IPS-18c (cell line): ENCODE measurements at regions not wholly inside any gene's neighbourhood (a gene's known extent, or its start where the extent isn't known, plus 50 kb on each side); places are given as distances from the start of the nearest gene placed in this dataset.

Source experiments
- H3K4me3 ChIP-seq: 2 replicates; pipeline ENCODE4 v1.7.0; 2013; ENCODE audit warnings: low read depth, mild to moderate bottlenecking, low read length, moderate library complexity; ENCODE audit not compliant: insufficient read depth
- H3K9me3 ChIP-seq: one replicate; pipeline ENCODE4 v1.6.1; 2013; ENCODE audit warnings: mild to moderate bottlenecking, low read length, moderate library complexity; ENCODE audit not compliant: control insufficient read depth, insufficient read depth

DNA sequence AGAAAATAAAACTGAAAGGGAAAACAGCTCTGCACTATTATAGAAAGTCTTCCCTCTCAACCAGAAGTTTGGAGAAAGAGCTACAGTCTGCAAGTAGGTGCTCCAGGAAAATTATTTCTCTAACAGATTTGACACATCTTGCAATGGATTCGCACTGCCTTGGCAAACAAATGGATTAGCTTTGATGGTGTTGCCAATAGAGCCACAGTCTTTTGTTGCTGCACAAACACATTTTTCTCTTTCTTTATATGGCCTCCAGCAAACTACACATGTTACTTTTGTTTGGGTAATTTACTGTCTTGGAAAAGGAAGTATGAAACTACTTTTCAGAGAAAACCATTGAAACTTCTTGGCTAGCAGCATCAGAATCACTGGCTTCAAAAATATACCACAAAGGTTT lies 523.1 kb downstream of the EFNA5 start:
- Histone ChIP-seq H3K9me3 (no peaks in the 10 kb centered on the region), H3K4me3 (no peak overlapping the region)

- no peaks in the 10 kb centered on the region for H3K9me3 ChIP-seq
- H3K4me3 ChIP-seq: no peak overlapping the region
Measured at GRCh38 chr5:107146901-107147300, 523.8 kb downstream of the EFNA5 start.

DNA sequence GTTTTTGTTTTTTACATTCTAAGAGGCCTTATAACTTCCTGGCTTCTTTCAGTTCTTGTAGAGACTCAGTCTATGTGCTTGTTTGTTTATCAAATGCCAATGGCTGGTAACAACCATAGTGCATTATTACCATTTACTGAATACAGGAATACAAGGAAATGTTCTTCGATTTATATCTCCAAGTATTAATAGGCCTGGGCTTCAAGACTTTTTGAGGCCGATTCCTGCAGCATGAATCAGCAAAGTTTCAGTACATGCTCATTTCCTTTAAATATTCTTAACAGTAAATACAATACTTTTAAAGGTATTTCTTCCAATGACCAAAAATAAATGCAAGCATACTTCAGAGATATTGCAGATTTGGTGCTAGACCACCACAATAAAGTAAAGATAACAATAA lies 535.3 kb downstream of the EFNA5 start:
- no peak overlapping the region for H3K4me3 ChIP-seq
- no peaks in the 10 kb centered on the region for H3K9me3 ChIP-seq

GRCh38 chr5:107134931-107135330 lies 535.8 kb downstream of the EFNA5 start:
- Histone ChIP-seq H3K9me3 (no peaks in the 10 kb centered on the region), H3K4me3 (no peak overlapping the region)

- no peaks in the 10 kb centered on the region for H3K9me3 ChIP-seq
- H3K4me3 ChIP-seq: no peak overlapping the region
Measured at GRCh38 chr5:107129051-107129450, 541.7 kb downstream of the EFNA5 start.

DNA sequence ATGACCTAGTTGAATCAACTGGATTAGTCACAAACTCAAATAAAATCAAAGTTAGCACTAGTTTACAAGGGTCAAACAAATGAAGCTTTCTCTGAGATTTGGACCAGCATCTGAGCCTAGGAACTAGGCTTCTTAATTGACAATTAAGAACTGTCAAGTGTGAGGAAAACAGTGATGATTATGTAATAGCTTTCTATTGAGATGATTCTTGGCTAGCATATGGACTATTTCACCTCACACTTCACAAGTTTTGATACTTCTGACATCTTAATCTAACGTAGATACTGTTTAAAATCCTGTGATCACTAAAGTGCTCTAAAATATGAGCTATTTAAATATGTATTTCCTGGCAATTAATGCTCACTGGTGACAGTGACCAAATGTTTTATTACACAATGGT lies 542.9 kb downstream of the EFNA5 start:
- no peak overlapping the region for H3K4me3 ChIP-seq
- H3K9me3 ChIP-seq: no peaks in the 10 kb centered on the region

DNA sequence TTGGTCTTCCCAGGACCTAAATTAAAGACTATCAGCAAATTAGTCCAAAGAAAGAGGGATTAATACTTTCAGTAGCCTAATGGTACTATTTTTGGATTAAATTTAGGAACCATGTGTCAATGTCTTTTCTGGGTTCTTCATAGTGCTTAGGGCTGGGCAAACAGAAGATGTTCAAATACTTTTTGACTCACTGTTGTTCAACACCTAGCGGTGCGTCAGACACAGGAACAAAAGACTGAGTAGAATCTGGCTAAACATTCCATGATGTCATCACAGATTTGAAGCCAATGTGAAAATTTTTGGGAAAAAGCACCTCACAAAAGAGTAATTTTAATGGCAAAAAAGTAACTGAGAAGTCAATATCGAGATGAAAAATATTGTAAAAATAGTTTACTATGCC lies 544.4 kb downstream of the EFNA5 start:
- H3K4me3 ChIP-seq: no peak overlapping the region
- H3K9me3 ChIP-seq: no peaks in the 10 kb centered on the region

DNA sequence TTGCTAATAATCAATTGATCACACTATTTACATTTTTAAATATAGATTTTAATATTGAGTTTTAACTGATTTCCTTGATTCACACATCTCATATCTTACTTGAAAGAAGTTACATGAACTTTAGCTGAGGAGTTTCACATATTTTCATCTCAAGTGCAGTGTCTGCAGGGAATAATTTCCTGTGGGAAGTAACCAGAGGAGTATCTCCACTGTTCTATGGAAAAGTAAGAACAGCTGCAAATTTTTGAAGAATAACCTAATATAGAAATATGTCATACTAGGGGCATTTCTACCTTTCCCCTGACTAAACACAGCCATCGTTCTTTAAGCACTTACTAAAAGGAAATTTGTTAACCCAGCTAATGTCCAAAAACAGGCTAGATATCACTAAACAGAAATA lies 546.4 kb downstream of the EFNA5 start:
- Histone ChIP-seq H3K4me3 (no peak overlapping the region), H3K9me3 (no peaks in the 10 kb centered on the region)

GRCh38 chr5:107123014-107123413 lies 547.7 kb downstream of the EFNA5 start:
- Histone ChIP-seq H3K4me3 (no peak overlapping the region), H3K9me3 (no peaks in the 10 kb centered on the region)

GRCh38 chr5:107121793-107122519 lies 548.8 kb downstream of the EFNA5 start:
- H3K9me3 ChIP-seq: no peaks in the 10 kb centered on the region
- no peak overlapping the region for H3K4me3 ChIP-seq

DNA sequence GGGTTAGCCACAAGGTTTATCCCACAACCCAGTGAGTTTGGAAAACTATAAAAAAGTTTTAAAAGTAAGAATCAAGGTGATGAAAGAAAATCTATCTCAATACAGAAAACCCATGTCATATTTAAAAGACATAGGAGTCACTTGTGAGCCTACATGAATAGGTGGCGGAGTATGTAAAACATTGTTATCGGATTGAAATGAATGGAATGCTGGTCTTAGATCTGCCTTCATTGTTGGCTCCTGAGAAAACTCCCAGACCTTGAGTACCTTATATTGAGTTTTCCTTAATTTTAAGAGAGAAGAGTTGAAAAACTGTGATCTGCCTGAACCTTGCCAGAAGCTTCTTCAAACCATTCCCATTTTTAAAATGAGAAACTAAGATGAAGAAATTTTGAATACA lies 551.1 kb downstream of the EFNA5 start:
- Histone ChIP-seq H3K4me3 (no peak overlapping the region), H3K9me3 (no peaks in the 10 kb centered on the region)

GRCh38 chr5:107118184-107119019 lies 552.3 kb downstream of the EFNA5 start:
- no peaks in the 10 kb centered on the region for H3K9me3 ChIP-seq
- H3K4me3 ChIP-seq: no peak overlapping the region; the same call in 1 of the 2 replicates

- no peak overlapping the region for H3K4me3 ChIP-seq
- H3K9me3 ChIP-seq: no peaks in the 10 kb centered on the region
Measured at GRCh38 chr5:107112216-107112615, 558.5 kb downstream of the EFNA5 start.

DNA sequence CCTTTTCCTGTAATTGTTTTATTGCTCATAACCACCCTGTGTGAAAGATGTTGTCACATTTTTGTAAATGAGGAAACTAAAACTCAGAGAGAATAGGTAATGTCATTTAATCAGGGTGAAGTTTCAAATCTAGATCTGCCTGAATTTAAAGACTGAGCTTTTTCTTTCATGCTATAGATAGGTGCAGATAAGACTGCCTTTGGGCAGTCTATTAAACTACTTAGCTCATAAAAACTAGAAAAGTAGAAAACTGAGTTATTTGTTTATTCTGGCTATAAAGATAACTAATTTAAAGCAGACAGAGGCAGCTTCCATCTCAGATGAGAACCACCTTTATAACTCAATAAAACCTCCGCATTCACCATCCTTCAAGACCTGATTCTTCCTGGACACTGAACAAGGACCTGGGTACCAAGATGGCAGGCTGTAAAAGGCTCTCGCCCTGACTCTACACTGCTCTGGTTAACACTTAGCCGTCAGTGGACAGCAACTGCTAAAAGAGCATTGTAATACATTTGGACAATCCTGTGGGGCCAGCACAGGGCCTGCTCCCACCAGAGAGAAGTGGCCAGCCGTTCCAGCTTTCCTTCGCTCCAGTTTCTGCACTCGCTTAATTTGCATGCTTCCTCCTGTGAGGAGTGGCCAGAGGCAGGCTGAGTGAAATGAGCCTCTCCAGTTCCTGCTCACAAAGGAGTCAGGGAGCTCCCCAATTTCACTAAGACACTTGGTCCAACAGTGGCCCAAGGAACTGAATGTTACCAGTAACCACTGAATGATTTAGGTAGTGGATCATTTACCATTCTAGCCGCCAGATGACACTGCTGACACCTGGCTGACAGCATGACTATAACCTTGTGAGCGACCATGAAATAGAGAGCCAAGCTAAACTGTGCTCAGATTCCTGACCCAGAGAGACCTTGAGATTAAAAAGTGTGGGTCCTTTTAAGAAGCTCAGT lies 566.4 kb downstream of the EFNA5 start:
- no peaks in the 10 kb centered on the region for H3K9me3 ChIP-seq

DNA sequence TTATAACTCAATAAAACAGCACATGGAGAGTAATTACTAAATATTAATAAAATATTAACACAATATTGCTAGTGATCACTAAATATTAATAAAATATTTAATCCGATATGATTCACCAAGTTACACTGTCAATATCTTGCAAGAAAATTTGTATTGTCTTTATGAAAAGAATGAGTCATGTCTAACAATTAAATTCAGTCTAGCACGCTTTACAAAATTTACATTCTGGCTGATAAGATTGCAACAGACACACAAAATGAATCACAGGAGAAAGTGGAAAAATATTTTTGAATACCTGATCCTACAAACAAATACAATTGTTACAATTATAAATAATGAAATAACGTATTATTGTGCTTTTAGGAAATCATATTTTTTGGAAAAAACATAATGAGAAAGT lies 567.2 kb downstream of the EFNA5 start:
- H3K4me3 ChIP-seq: no peak overlapping the region
- H3K9me3 ChIP-seq: no peaks in the 10 kb centered on the region

More for the DNA sequence above, 566.4 kb downstream of the EFNA5 start:
- no peak overlapping the region for H3K4me3 ChIP-seq

GRCh38 chr5:107100121-107100520 lies 570.6 kb downstream of the EFNA5 start:
- H3K4me3 ChIP-seq: no peak overlapping the region
- H3K9me3 ChIP-seq: no peaks in the 10 kb centered on the region

DNA sequence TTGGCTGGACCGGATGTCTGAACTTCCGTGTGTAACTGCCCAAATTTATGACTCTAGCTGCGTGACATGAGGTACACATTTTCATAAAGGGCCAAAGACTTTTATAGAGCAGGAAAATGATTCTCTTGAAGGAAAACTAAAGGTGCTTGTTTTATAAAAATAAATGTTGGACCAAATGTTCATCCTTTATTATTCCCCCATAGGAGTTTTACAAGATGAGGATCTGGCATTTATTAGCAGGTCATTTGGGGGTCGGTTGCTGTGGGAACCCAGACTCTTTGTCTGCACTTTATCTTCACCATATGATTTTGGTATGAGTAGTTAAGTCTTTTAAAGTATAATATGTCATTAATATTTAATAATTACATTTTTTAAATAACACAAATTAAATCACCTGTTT lies 571.2 kb downstream of the EFNA5 start:
- no peak overlapping the region for H3K4me3 ChIP-seq
- H3K9me3 ChIP-seq: peaks cover 3% of the 10 kb centered on the region
